K562 (cell line): ENCODE measurements at regions not wholly inside any gene's neighbourhood (a gene's known extent, or its start where the extent isn't known, plus 50 kb on each side); places are given as distances from the start of the nearest gene placed in this dataset.

Experiments
- ATAC-seq: fragments of 200-7000 bp; cut with Tn5 transposase; 3 replicates; pipeline ENCODE4 v1.9.1; 2020; ENCODE audit warnings: moderate library complexity
- BruUV-seq: library from RNA; stranded (reverse); fragments of 400-500 nt; replicated peaks from 2 replicates; lab custom pipeline; 2021; lab: Mats Ljungman, UMichigan
- CTCF ChIA-PET: fragments of 300-600 bp; formaldehyde crosslinking; extraction: SDS; loops from one replicate; lab custom pipeline; 2021; ENCODE audit warnings: low intra/inter-chr PET ratio; lab: Yijun Ruan, JAX
- POLR2A ChIA-PET: fragments of 300-600, 350-650 bp; sonication (Branson Sonifier 250); formaldehyde crosslinking; extraction: SDS; loops from one replicate; lab custom pipeline; 2021; ENCODE audit warnings: antibody characterized with exemption, inconsistent platforms; lab: Yijun Ruan, JAX
- DNase-seq, 4 experiments: peaks; one replicate each; pipeline versions ENCODE4 v3.0.0 to v3.0.0-alpha.2; 2011 to 2018; ENCODE audit warnings: low spot score in 3 of 4, mixed read lengths in 3 of 4; ENCODE audit errors: extremely low read depth in 1 of 4
- FAIRE-seq: peaks from 2 replicates; lab custom pipeline; 2011; peaks lifted over from hg19 to GRCh38; lab: Jason Lieb, UNC
- H2AFZ ChIP-seq: 2 replicates; pipeline ENCODE4 v1.6.0; 2011; ENCODE audit warnings: low read depth, low read length, control low read depth, inconsistent platforms
- H3K27ac ChIP-seq: fragments of 200-600 bp; 3 replicates; pipeline ENCODE4 v1.8.0; 2011; ENCODE audit warnings: low read depth, mild to moderate bottlenecking, control low read depth, inconsistent platforms, low read length, moderate library complexity, mixed read lengths; ENCODE audit errors: extremely low read depth
- H3K27me3 ChIP-seq, 2 experiments: fragments of 300-600 bp in 1 of 2; 2 replicates in 1 of 2; 3 replicates in 1 of 2; pipeline versions ENCODE4 v1.6.0 to v1.8.0; 2011; ENCODE audit warnings: inconsistent platforms in 2 of 2, low read length in 2 of 2, mild to moderate bottlenecking in 1 of 2, mixed read lengths in 1 of 2, moderate library complexity in 1 of 2; ENCODE audit not compliant: control insufficient read depth in 2 of 2, insufficient read depth in 2 of 2
- H3K36me3 ChIP-seq: fragments of 300-600 bp; 3 replicates; pipeline ENCODE4 v1.8.0; 2011; ENCODE audit warnings: mild to moderate bottlenecking, low read length, inconsistent platforms; ENCODE audit not compliant: control insufficient read depth, insufficient read depth
- H3K4me1 ChIP-seq, 2 experiments: fragments of 200-600 bp in 1 of 2; replicated peaks in 1 of 2; 2 replicates in 1 of 2; 3 replicates in 1 of 2; pipeline versions ENCODE4 v1.5.1 to v1.8.0; 2011; ENCODE audit warnings: inconsistent platforms in 2 of 2, low read length in 2 of 2, mild to moderate bottlenecking in 1 of 2, mixed read lengths in 1 of 2, moderate library complexity in 1 of 2; ENCODE audit not compliant: control insufficient read depth in 2 of 2, insufficient read depth in 2 of 2
- H3K4me2 ChIP-seq: 2 replicates; pipeline ENCODE4 v1.6.1; 2011; ENCODE audit warnings: low read length, control low read depth, inconsistent platforms, mixed read lengths; ENCODE audit not compliant: insufficient read depth
- H3K4me3 ChIP-seq: fragments of 200-600 bp; sonication (generic), shearing (Covaris generic); 2 replicates; pipeline ENCODE4 v1.5.1; 2016; ENCODE audit warnings: control low read depth, inconsistent platforms
- H3K79me2 ChIP-seq: fragments of 200-600 bp; 3 replicates; pipeline ENCODE4 v1.8.0; 2011; ENCODE audit warnings: low read length, inconsistent platforms; ENCODE audit not compliant: control insufficient read depth, insufficient read depth
- H3K9ac ChIP-seq, 2 experiments: 2 replicates each; pipeline versions ENCODE4 v1.6.0 to v1.6.1; 2011; ENCODE audit warnings: low read depth in 2 of 2, low read length in 2 of 2, control low read depth in 1 of 2, inconsistent platforms in 1 of 2, mild to moderate bottlenecking in 1 of 2, mixed read lengths in 1 of 2; ENCODE audit not compliant: insufficient read depth in 1 of 2
- H3K9me1 ChIP-seq: one replicate; pipeline ENCODE4 v1.6.0; 2011; ENCODE audit warnings: inconsistent platforms, mild to moderate bottlenecking, low read length, moderate library complexity; ENCODE audit not compliant: control insufficient read depth, insufficient read depth
- H3K9me3 ChIP-seq: replicated peaks from 2 replicates; pipeline ENCODE4 v1.5.1; 2011; ENCODE audit warnings: low read depth, low read length, inconsistent platforms; ENCODE audit not compliant: control insufficient read depth, insufficient read depth
- H4K20me1 ChIP-seq: replicated peaks from 2 replicates; pipeline ENCODE4 v1.6.1; 2011; ENCODE audit warnings: low read length, inconsistent platforms, mixed read lengths; ENCODE audit not compliant: control insufficient read depth, insufficient read depth
- RAD51 ChIP-seq: fragments of 450-650 bp; IDR thresholded peaks from 2 replicates; pipeline ENCODE4 v1.7.1; 2016; ENCODE audit warnings: low read depth, mild to moderate bottlenecking, borderline replicate concordance
- RBM17 ChIP-seq: fragments of 200-400 bp; formaldehyde crosslinking; IDR thresholded peaks from 2 replicates; pipeline ENCODE4 v1.6.1; 2017; ENCODE audit warnings: low read depth, mild to moderate bottlenecking, low read length, borderline replicate concordance
- SREBF2 ChIP-seq: sonication (generic); formaldehyde crosslinking; IDR thresholded peaks from 2 replicates; pipeline ENCODE4 v1.4.0; 2020; ENCODE audit warnings: mild to moderate bottlenecking, missing genetic modification reagents
- ZFX ChIP-seq: sonication (generic); formaldehyde crosslinking; IDR thresholded peaks from 2 replicates; pipeline ENCODE4 v1.8.0; 2022; ENCODE audit warnings: mild to moderate bottlenecking, missing genetic modification reagents, moderate library complexity
- WGBS: fragments of 100-300 bp; shearing (Covaris generic); methylation state at CpG from one replicate; pipeline ENCODE4 v1.1.6; 2016; ENCODE audit warnings: low coverage, mixed read lengths; ENCODE audit not compliant: insufficient coverage; ENCODE audit errors: missing lambda C conversion rate; 5-methylcytosine and 5-hydroxymethylcytosine counted together
- in situ Hi-C: fragments of 300-500 bp; cut with MboI; formaldehyde crosslinking; loops from 4 replicates; pipeline ENCODE4 v1.15.0; 2018; ENCODE audit warnings: inconsistent platforms, mixed read lengths
- intact Hi-C: fragments of 100-400 bp; cut with micrococcal nuclease; formaldehyde crosslinking; loops from 2 replicates; pipeline ENCODE4 v1.14.2; 2022
- TF ChIP-seq, protein P1 (sequence below), 2 experiments: fragments of 450-650 bp; formaldehyde crosslinking in 1 of 2; IDR thresholded peaks; 2 replicates each; pipeline versions ENCODE4 v1.4.0 to v1.6.1; 2014 to 2020; ENCODE audit warnings: mild to moderate bottlenecking in 2 of 2, borderline replicate concordance in 1 of 2, low read depth in 1 of 2

DNA sequence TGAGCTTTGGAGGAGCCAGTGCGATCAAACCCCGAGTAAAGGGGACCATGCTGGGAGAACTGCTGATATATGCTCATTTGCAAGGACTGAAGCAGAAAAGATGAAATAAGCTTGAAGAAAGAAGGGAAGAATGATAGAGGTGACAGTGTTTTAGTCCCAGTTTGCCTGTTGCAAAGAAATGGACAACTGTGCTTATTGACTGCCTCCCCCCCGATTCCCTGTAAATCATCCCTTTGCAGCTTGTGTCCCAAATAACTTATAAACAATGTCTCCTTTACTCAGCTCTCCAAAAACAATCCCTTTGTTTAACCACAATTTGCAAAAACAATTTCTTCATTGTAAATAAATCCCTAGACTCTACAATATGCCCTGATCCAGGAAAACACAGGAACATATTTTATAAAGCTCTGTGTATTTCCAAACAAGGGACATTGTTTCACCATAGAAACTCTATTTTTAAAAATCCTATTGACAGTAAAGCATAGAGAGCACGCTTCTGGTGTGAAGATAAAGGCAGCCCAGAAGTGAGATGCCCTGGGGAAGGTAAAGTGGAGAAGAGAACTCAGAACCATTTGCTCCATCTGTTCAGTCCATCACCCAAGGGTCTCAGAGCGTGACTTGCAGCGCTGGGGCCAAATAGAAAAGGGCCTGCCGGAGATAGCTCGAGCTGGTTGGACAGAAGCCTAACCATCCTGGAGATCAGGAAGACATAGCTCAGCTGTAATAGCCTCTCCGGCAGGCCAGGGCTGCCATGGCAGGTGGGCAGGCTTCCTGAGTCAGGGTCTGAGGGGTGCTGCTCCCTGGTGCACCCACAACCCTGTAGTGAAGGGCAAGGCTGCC lies 280.5 kb downstream of the WDR11 start:
- ChIA-PET POLR2A (no interaction called here), CTCF (no interaction called here)
- ATAC-seq (no peak), FAIRE-seq (no peak), DNase-seq (no peak)
- H3K79me2 ChIP-seq = no peaks in the 10 kb centered on the region
- no peaks in the 10 kb centered on the region for H4K20me1 ChIP-seq
- H3K36me3 ChIP-seq = no peaks in the 10 kb centered on the region
- no peaks in the 10 kb centered on the region; a peak in 1 of 5 replicates for H3K27me3 ChIP-seq
- no peak overlapping the region for H3K4me3 ChIP-seq
- no peak for TF ChIP-seq RBM17
- no peak for TF ChIP-seq RAD51
- no peaks in the 10 kb centered on the region for H3K4me1 ChIP-seq
- H3K27ac ChIP-seq = no peak overlapping the region
- H3K9me3 ChIP-seq = no peaks in the 10 kb centered on the region
- no TSS peak for BruUV-seq
- intact Hi-C loops = no loop called here
- H3K9me1 ChIP-seq = no peaks in the 10 kb centered on the region
- no peak overlapping the region for H3K9ac ChIP-seq
- in situ Hi-C loops = no loop called here
- whole genome bisulfite sequencing = 0% methylated on average over 3 of the region's 9 CpGs
- no peak overlapping the region for H3K4me2 ChIP-seq
- H2AFZ ChIP-seq = no peak overlapping the region

DNA sequence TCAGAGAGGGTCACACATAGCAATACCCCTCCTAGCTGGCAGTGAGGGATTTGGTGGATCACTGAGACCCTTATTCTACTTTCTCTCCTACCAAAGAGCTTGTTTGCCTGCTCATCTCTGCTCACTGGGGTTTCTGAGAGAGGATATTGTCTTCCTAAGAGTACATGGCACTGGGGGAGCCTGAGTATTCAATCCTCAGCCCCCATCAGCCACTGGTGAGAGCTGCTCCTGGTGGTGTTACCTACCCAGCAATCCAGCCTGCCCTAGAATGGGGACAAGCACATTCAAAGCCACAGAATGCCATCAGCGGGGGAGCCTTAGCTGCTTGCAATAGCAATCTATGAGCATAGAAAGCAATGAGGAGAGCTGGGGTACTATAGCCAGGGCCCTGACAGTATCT lies 281.1 kb downstream of the WDR11 start:
- DNase-seq = no peak
- BruUV-seq = no TSS peak
- no peak overlapping the region for H2AFZ ChIP-seq
- H3K4me1 ChIP-seq = no peaks in the 10 kb centered on the region
- no peaks in the 10 kb centered on the region for H3K9me1 ChIP-seq
- H3K27me3 ChIP-seq = no peaks in the 10 kb centered on the region; a peak in 1 of 5 replicates
- H3K27ac ChIP-seq = no peak overlapping the region
- ChIA-PET POLR2A (no interaction called here), CTCF (no interaction called here)
- no peaks in the 10 kb centered on the region for H3K36me3 ChIP-seq
- WGBS = 0% methylated on average over 1 of the region's 1 CpG
- H4K20me1 ChIP-seq = no peaks in the 10 kb centered on the region
- H3K4me2 ChIP-seq = no peak overlapping the region
- in situ Hi-C loops = no loop called here
- no peak overlapping the region for H3K4me3 ChIP-seq
- no peaks in the 10 kb centered on the region for H3K9me3 ChIP-seq
- no peak for FAIRE-seq
- intact Hi-C loops = no loop called here
- ATAC-seq = no peak
- no peaks in the 10 kb centered on the region for H3K79me2 ChIP-seq
- no peak overlapping the region for H3K9ac ChIP-seq
- TF ChIP-seq ZFX = no peak
- TF ChIP-seq SREBF2 (CRISPR knock-in tag) = no peak
- TF ChIP-seq, protein P1, sequence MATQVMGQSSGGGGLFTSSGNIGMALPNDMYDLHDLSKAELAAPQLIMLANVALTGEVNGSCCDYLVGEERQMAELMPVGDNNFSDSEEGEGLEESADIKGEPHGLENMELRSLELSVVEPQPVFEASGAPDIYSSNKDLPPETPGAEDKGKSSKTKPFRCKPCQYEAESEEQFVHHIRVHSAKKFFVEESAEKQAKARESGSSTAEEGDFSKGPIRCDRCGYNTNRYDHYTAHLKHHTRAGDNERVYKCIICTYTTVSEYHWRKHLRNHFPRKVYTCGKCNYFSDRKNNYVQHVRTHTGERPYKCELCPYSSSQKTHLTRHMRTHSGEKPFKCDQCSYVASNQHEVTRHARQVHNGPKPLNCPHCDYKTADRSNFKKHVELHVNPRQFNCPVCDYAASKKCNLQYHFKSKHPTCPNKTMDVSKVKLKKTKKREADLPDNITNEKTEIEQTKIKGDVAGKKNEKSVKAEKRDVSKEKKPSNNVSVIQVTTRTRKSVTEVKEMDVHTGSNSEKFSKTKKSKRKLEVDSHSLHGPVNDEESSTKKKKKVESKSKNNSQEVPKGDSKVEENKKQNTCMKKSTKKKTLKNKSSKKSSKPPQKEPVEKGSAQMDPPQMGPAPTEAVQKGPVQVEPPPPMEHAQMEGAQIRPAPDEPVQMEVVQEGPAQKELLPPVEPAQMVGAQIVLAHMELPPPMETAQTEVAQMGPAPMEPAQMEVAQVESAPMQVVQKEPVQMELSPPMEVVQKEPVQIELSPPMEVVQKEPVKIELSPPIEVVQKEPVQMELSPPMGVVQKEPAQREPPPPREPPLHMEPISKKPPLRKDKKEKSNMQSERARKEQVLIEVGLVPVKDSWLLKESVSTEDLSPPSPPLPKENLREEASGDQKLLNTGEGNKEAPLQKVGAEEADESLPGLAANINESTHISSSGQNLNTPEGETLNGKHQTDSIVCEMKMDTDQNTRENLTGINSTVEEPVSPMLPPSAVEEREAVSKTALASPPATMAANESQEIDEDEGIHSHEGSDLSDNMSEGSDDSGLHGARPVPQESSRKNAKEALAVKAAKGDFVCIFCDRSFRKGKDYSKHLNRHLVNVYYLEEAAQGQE (IDR thresholded peaks at IDR 0.05; ENCODE audit: borderline replicate concordance) = no peak
- TF ChIP-seq, protein P1 (CRISPR knock-in tag; IDR thresholded peaks at IDR 0.05; ENCODE audit: low read depth) = no peak
